Neutrophil (primary cell): ENCODE measurements at regions not wholly inside any gene's neighbourhood (a gene's known extent, or its start where the extent isn't known, plus 50 kb on each side); places are given as distances from the start of the nearest gene placed in this dataset.

ENCODE experiments used
- H3K27ac ChIP-seq: fragments of 200-600 bp; sonication (generic); 2 replicates; pipeline ENCODE4 v1.5.1; 2016; ENCODE audit warnings: mild to moderate bottlenecking, moderate library complexity
- H3K27me3 ChIP-seq: fragments of 200-600 bp; sonication (generic); 2 replicates; pipeline ENCODE4 v1.6.0; 2016; ENCODE audit warnings: mild to moderate bottlenecking
- H3K36me3 ChIP-seq: fragments of 200-600 bp; sonication (generic); 2 replicates; pipeline ENCODE4 v1.5.1; 2017
- H3K4me1 ChIP-seq, 2 experiments: fragments of 200-600 bp in 1 of 2; sonication (generic) in 1 of 2; 1 replicate in 1 of 2; 2 replicates in 1 of 2; pipeline versions ENCODE4 v1.5.1 to v1.6.1; 2013 to 2016; ENCODE audit warnings: low read depth in 1 of 2, low read length in 1 of 2, mild to moderate bottlenecking in 1 of 2, moderate library complexity in 1 of 2; ENCODE audit not compliant: control insufficient read depth in 1 of 2, insufficient read depth in 1 of 2
- H3K4me3 ChIP-seq, 2 experiments: fragments of 200-600 bp in 1 of 2; sonication (generic) in 1 of 2; 1 replicate in 1 of 2; 2 replicates in 1 of 2; pipeline ENCODE4 v1.5.1; 2013 to 2016; ENCODE audit warnings: low read depth in 1 of 2, low read length in 1 of 2, mild to moderate bottlenecking in 1 of 2, moderate library complexity in 1 of 2
- H3K9me3 ChIP-seq: fragments of 200-600 bp; sonication (generic); 2 replicates; pipeline ENCODE4 v1.5.1; 2016
- CTCF ChIP-seq: fragments of 200-600 bp; sonication (generic); IDR thresholded peaks from 2 replicates; pipeline ENCODE4 v1.5.1; 2016; ENCODE audit warnings: antibody characterized with exemption

GRCh38 chr12:82174383-82174782 is 183.8 kb downstream of the CCDC59 start:
- no peak overlapping the region for H3K4me3 ChIP-seq
- no peaks in the 10 kb centered on the region for H3K4me1 ChIP-seq
- no peaks in the 10 kb centered on the region for H3K9me3 ChIP-seq
- H3K27ac ChIP-seq: no peak overlapping the region
- no peaks in the 10 kb centered on the region for H3K27me3 ChIP-seq
- no peak for TF ChIP-seq CTCF
- no peaks in the 10 kb centered on the region for H3K36me3 ChIP-seq

DNA sequence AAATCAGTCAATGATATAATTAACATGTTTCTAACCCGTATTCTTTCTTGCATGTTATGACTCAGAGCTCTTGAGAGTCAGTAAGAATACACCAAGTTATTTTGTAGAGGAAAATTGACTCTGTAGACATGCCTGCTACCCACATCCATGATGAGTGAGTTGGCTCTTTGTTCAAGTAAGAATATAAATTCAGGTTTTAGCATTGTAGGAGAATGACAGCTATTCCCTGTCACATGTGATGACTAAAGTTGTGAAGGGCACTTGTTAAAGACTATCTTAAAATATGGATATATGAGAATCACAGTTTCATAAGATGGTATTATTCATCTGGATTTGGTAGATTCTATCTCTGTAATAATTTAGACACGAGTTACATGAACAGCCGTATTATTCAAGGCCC is 209.1 kb downstream of the CCDC59 start:
- H3K27ac ChIP-seq: no peak overlapping the region
- H3K9me3 ChIP-seq: no peaks in the 10 kb centered on the region
- no peaks in the 10 kb centered on the region for H3K4me1 ChIP-seq
- no peaks in the 10 kb centered on the region for H3K27me3 ChIP-seq
- no peak overlapping the region for H3K4me3 ChIP-seq
- TF ChIP-seq CTCF: no peak
- H3K36me3 ChIP-seq: no peaks in the 10 kb centered on the region

DNA sequence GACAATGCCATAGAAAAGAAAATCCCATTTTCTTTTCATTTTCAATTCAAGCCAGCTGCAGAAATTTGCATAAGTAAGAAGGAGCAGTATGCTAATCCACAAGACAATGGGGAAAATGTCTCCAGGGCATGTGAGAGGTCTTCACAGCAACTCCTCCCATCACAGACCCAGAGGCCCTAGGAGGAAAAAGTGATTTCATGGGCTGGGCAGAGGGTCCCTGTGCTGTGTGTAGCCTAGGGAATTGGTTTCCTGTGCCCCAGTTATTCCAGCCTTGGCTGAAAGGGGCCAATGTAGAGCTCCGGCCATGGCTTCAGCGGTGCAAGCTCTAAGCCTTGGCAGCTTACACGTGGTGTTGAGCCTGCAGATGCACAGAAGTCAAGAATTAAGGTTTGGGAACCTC is 211.4 kb downstream of the CCDC59 start:
- no peaks in the 10 kb centered on the region for H3K9me3 ChIP-seq
- H3K27me3 ChIP-seq: no peaks in the 10 kb centered on the region

DNA sequence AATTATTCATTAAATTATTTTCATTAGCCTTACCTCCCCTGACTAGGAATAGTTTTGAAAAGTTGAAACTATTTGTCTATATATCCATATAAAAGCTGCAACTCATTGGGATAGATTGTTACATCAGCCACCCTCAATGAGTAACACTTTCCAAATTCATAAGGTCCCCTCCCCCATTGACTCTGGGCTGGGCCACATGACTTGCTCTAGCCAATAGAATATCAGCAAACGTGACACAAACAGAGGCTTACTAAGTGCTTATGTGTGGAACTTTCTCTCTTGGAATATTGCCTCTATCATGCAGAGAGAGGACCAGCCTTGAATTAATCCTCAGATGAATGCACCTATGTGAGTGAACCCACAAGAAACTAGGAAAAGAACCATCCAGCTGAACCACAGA is 213.7 kb downstream of the CCDC59 start:
- H3K27ac ChIP-seq: no peak overlapping the region
- no peak for TF ChIP-seq CTCF

More for the DNA sequence above, 211.4 kb downstream of the CCDC59 start:
- no peak for TF ChIP-seq CTCF
- H3K4me1 ChIP-seq: no peaks in the 10 kb centered on the region
- H3K4me3 ChIP-seq: no peak overlapping the region
- no peak overlapping the region for H3K27ac ChIP-seq
- no peaks in the 10 kb centered on the region for H3K36me3 ChIP-seq

DNA sequence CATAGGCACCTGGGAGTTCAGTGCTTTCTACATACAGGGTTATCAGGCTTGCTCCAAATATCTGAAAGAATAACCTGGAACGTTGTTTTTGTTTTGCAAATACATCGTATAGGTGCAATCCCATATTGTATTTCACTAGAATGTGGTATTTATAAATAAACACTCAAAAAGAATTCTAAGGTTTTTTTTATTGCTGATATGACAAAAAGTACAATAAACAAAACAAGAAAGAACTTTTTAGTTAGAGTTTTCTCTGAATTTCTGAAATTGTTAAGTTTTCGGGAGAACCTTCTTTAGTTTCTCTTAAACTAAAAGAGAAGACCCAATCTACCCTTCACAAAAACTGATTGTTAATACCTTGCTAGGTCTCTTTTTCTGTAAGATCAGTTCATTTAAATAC is 225.8 kb downstream of the CCDC59 start:
- no peak overlapping the region for H3K4me3 ChIP-seq
- H3K27ac ChIP-seq: no peak overlapping the region
- no peaks in the 10 kb centered on the region for H3K9me3 ChIP-seq
- no peaks in the 10 kb centered on the region for H3K36me3 ChIP-seq
- no peak for TF ChIP-seq CTCF
- no peaks in the 10 kb centered on the region for H3K27me3 ChIP-seq
- no peaks in the 10 kb centered on the region for H3K4me1 ChIP-seq

More for the DNA sequence above, 213.7 kb downstream of the CCDC59 start:
- Histone ChIP-seq H3K4me3 (no peak overlapping the region), H3K9me3 (no peaks in the 10 kb centered on the region), H3K36me3 (no peaks in the 10 kb centered on the region), H3K27me3 (no peaks in the 10 kb centered on the region), H3K4me1 (no peaks in the 10 kb centered on the region)

- no peaks in the 10 kb centered on the region for H3K36me3 ChIP-seq
- no peak for TF ChIP-seq CTCF
- H3K4me1 ChIP-seq: no peaks in the 10 kb centered on the region
- no peak overlapping the region for H3K4me3 ChIP-seq
- H3K27ac ChIP-seq: no peak overlapping the region
- no peaks in the 10 kb centered on the region for H3K27me3 ChIP-seq
- H3K9me3 ChIP-seq: no peaks in the 10 kb centered on the region
These were observed 227.4 kb downstream of the CCDC59 start for GRCh38 chr12:82130762-82131161.
